NCI-H1694 (cell line): ENCODE measurements at regions not wholly inside any gene's neighbourhood (a gene's known extent, or its start where the extent isn't known, plus 50 kb on each side); places are given as distances from the start of the nearest gene placed in this dataset.
"Not testable (repeated sequence)": the region's sequence is repeated elsewhere in the genome, so short reads cannot be mapped to it uniquely, and the experiment has no call there.

Source experiments
- DNase-seq: peaks from one replicate; lab custom pipeline; 2025; lab: John Stamatoyannopoulos, UW

- DNase-seq: peak; percentile 75
These were observed 66.4 kb upstream of the BTG3 start for GRCh38 chr21:17679002-17679600.

DNA sequence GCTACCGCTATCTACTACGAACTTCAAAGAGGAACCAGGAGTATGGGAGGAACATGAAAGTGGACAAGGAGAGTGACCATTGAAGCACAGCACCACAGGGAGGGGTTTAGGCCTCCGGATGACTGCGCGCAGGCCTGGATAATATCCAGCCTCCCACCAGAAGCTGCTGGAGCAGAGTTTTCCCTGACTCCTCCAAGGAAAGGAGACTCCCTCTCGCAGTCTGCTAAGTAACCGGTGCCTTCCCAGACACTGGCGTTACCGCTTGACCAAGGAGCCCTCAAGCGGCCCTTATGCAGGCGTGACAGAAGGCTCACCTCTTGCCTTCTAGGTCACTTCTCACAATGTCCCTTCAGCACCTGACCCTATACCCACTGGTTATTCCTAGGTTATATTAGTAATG is 64.2 kb upstream of the BTG3 start:
- DNase-seq: not testable (repeated sequence)

DNA sequence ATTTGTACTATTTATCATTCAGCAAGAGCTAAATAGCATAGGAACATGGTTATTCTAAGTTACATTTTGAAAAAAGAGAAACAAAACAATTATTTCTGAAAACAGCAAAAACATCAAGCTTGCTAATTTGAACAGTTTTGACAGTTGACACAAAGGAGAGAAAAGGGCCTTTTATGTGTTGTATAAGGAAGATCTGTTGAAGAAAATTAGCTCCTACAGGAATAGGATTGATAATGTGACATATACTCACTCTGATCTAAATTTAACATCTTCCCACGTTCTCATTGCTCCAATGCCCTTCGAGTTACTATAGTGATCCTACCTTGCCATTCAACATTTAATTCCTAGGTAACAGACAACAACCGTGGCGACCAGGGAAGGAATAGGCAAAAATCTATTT is 61.4 kb upstream of the BTG3 start:
- no peak for DNase-seq

DNA sequence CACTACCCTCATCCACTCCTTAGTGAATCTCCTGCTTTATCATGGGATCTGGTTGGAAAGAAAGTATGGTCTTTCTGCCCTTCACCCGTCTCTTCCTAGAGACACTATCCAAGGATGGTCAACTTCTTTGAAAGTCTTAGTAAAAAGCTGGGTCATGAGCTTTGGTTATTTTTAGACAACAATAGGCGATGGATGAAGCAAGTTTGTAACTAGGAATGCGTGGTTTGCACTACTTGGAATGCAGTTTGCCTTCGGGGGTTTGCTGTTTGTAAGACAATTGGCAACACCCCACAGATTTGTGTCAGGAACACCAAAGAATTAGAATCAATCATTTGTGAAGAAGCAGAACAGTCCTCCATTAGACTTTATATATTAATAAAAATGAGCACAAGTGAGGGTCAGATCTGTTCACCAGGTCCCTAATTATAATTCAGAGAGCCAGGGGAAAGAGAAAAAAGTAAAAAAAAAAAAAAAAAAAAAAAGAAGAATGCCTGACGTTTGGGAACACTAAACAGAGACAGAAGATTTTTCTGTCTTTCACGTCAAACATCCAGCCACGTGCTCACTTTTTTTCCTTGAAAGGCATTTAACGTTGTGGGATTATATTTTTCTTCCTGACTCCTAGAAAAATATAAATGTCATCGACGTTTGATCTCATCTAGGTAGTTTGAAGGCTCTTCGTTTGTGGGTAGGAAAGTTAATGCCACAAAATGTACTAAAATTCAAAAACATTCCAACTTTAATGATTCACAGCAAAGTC is 60.7 kb upstream of the BTG3 start:
- DNase-seq: no peak

DNA sequence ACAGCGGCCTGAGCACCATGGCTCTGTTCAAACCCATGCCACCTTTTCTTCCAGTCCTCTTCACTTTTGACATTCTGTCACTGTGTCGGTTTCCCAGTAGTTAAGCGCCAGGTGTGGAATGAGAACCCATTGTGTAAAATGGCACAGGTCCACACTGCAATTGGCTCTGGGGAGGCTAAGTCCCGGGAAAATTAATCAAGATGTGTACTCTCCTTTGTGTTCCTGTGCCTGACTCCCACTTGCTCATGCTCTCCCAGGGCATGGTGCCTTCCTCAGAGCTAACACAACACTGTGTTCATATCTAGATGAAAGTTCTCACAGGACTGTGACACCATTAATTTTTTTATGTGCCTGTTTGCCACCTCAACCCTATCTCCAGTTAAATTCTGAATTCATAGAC is 59.0 kb upstream of the BTG3 start:
- no peak for DNase-seq

- DNase-seq: no peak
These were observed 55.9 kb upstream of the BTG3 start for GRCh38 chr21:17668479-17669140.

GRCh38 chr21:17667256-17667655 is 54.6 kb upstream of the BTG3 start:
- DNase-seq: no peak
